ENCODE measurements at regions not wholly inside any gene's neighbourhood (a gene's known extent, or its start where the extent isn't known, plus 50 kb on each side); places are given as distances from the start of the nearest gene placed in this dataset.

DNA sequence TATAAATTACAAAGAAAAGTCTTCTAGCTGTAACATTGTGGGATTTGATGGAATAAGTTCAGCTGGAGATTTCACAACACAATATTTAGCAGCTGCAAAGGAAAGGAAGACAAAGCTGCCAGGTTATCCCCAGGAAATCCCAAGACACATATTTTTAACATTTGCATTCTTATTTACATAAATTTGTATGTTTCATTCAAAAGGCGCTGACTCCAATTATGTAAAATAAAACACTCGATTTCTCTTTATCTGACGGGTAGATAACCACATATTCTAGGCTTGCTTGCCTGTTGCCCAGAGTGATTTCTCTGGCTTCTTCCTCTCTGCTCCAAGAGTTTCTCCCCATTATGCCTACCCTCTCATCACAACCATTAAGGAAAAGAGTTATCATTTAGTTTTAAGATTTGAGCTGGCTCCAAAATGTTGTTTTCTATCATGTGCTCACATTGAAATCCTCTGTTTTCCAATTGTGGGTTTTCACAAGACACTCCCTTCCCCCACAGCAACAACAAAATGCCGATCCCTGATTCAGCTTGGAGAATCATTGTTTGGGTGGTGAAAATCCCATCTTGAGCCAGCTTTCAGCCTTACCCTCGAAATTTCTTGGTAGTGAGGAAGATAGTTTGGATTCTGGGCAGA, 128.2 kb upstream of the RASGEF1B start:
- Histone ChIP-seq H3K36me3 (no peaks in the 10 kb centered on the region), H3K27ac (peak overlapping the region; percentile 93), H3K4me3 (no peak overlapping the region), H3K4me1 (ENCODE audit: low read depth) (peaks cover 29% of the 10 kb centered on the region), H3K9me3 (ENCODE audit: low read depth) (no peaks in the 10 kb centered on the region), H3K27me3 (no peaks in the 10 kb centered on the region)
- DNase-seq (ENCODE audit: low read depth in 1 of 2, low spot score in 1 of 2) = peak in 1 of 2 donors; percentile 64
- no peak for TF ChIP-seq CTCF (IDR thresholded peaks at IDR 0.05; ENCODE audit: low read depth, low read length)

DNA sequence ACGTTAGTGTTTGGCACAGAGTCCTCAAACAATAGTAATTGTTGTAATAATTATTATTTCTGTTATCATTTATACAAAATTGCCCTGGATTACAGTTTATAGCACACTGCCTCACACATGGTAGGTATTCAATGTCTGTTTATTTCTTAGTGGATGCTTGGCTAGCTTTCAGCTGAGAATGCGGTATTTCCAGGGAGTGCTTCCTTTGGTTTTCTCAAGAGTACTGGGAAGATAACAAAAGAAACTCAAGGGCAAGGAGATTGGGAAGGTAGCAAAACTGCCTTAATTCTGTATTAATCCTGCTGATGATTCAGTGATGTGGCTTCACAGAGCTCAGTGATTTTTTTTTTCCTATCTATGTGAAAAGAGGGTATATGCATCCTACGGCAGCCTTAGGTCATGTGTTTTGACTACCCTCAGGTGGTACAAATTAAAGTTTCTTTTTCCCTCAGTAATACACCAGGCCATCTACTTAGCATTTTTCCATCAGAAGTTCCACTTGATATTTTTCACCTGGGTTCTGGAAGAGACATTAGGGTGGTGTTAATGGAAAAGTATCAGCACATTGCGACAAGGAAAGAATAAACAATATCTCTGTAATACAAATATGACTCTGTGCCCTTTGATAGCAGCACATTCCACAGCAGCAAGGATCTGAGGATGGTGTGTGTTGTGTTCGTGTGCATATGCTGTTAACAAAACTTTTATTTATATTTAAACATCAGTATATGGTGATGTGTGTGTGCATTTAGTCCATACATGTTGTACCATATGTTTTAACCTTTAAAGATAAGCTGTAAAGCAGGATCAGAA, 124.3 kb upstream of the RASGEF1B start:
- no peaks in the 10 kb centered on the region for H3K36me3 ChIP-seq
- H3K4me3 ChIP-seq = no peak overlapping the region

GRCh38 chr4:81595287-81595686, 123.6 kb upstream of the RASGEF1B start:
- Histone ChIP-seq H3K36me3 (no peaks in the 10 kb centered on the region), H3K9me3 (ENCODE audit: low read depth) (no peaks in the 10 kb centered on the region), H3K4me1 (ENCODE audit: low read depth) (peaks cover 25% of the 10 kb centered on the region), H3K4me3 (no peak overlapping the region), H3K27ac (no peak overlapping the region), H3K27me3 (no peaks in the 10 kb centered on the region)
- DNase-seq (ENCODE audit: low read depth in 1 of 2, low spot score in 1 of 2) = no peak
- TF ChIP-seq CTCF (IDR thresholded peaks at IDR 0.05; ENCODE audit: low read depth, low read length) = no peak

More for the DNA sequence above, 124.3 kb upstream of the RASGEF1B start:
- Histone ChIP-seq H3K27ac (no peak overlapping the region), H3K27me3 (no peaks in the 10 kb centered on the region), H3K9me3 (ENCODE audit: low read depth) (no peaks in the 10 kb centered on the region), H3K4me1 (ENCODE audit: low read depth) (peaks cover 32% of the 10 kb centered on the region)
- DNase-seq (ENCODE audit: low read depth in 1 of 2, low spot score in 1 of 2) = peak in 1 of 2 donors; percentile 71
- TF ChIP-seq CTCF (IDR thresholded peaks at IDR 0.05; ENCODE audit: low read depth, low read length) = no peak

- Histone ChIP-seq H3K27ac (no peak overlapping the region), H3K4me3 (no peak overlapping the region), H3K4me1 (ENCODE audit: low read depth) (peaks cover 23% of the 10 kb centered on the region), H3K9me3 (ENCODE audit: low read depth) (no peaks in the 10 kb centered on the region), H3K36me3 (no peaks in the 10 kb centered on the region), H3K27me3 (no peaks in the 10 kb centered on the region)
- no peak for DNase-seq (ENCODE audit: low read depth in 1 of 2, low spot score in 1 of 2)
- TF ChIP-seq CTCF (IDR thresholded peaks at IDR 0.05; ENCODE audit: low read depth, low read length) = no peak
These were observed 122.9 kb upstream of the RASGEF1B start for GRCh38 chr4:81594490-81595159.

DNA sequence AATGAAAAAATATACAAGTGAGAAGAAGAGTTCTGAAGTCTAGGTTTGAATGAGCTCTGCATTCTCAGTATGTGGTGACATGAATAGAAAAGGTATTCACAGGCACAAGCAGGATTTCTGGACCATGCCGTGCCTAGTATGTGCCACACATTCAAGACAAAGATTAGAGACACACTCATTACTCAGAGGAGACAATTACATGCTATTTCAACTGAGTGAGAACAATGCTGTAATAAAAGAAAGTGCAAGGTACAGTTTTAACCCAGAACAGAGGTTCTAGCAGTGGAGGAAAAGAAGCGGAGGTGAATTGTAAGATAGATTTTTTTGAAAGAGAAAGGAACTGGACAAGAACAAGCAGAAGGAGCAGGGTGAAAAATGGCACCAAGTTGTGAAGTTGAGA, 121.0 kb upstream of the RASGEF1B start:
- no peak overlapping the region for H3K4me3 ChIP-seq
- H3K27ac ChIP-seq = no peak overlapping the region
- no peaks in the 10 kb centered on the region for H3K36me3 ChIP-seq
- H3K4me1 ChIP-seq (ENCODE audit: low read depth) = peaks cover 24% of the 10 kb centered on the region
- no peak for DNase-seq (ENCODE audit: low read depth in 1 of 2, low spot score in 1 of 2)
- TF ChIP-seq CTCF (IDR thresholded peaks at IDR 0.05; ENCODE audit: low read depth, low read length) = no peak
- no peaks in the 10 kb centered on the region for H3K9me3 ChIP-seq (ENCODE audit: low read depth)
- H3K27me3 ChIP-seq = no peaks in the 10 kb centered on the region

All from cardiac muscle cell (in vitro differentiated cells and primary cell).